Stimulated activated CD8-positive, alpha-beta memory T cell treated with anti-CD3 and anti-CD28 coated beads, Interleukin-4, amount 100 ng/mL, for 24 hours (primary cell): ENCODE measurements at regions not wholly inside any gene's neighbourhood (a gene's known extent, or its start where the extent isn't known, plus 50 kb on each side); places are given as distances from the start of the nearest gene placed in this dataset.

Source experiments
- DNase-seq: peaks from one replicate; pipeline ENCODE4 v3.0.0-alpha.2; 2020; ENCODE audit warnings: low read depth

DNA sequence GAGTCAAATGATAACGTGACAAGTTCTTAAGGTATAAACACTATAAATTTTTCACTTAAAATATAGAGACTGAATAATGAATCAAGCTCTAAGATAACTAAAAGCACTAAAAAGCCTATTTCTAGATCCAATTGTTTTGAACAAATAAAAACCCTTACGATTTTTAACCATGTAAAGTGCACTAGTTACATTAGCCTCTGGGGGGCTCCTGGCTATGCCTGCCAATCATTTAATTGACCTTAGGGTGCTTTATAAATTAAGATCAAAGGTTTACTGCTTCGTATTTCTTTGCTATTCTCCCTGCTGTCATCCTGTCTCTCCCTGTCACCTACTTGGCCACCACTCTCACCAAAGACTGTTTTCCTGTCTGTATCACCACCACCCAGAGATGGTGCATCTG is 133.4 kb downstream of the ESM1 start:
- DNase-seq, result no peak

DNA sequence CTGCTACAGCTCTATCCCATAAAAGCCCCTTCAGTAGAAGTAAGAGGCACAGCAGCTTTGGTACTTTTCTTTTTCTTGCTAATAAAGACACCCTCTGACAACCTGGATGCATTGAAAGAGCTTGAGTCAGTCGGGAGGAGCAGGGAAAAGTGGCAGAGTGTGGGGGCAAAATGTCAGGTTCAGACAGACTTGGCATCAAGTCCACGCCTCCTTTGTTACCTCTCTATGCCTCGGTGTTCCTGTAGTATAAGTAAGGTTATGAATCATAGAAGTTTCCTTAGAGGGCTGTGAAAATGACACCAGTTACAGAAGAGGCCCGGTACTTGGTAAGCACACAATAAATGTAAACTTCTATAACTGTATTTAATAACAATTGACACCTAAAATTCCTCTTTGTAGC is 133.9 kb downstream of the ESM1 start:
- no peak for DNase-seq

DNA sequence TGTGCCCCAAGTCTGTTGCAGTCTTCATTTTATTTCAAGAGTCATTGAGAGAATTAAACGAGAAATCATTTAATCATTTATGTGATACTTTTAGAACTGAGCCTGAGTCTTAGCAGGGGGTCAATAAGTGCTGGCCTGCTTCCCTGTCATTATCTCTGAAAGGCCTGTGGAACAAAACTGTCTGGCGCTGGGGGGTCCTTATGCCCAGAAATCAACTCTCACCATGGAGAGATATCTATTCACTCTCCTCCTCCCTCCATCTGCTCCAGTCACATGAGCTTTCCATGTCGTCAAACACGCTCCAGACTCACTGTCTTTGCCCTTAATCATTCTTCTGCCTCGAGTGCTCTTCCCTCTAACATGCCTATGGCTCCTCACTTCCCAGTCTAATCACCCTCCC is 136.8 kb downstream of the ESM1 start:
- no peak for DNase-seq

DNA sequence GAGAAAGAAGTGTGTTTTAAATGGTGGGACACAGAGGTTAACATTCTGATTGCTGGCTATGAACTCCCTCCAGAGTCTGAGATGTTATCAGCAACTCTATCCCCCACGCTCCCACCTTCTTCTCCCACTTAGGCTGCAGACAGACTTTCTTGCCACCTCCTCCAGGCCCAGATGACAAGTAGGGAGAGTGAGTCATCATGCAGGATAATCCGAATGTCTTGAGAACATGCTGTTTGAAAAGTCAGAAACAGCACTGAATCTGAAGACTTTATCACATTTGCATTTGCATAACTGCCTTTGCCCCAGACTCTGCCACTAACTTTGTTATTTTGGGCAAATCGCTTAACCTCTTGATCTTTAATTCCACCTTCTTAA is 139.8 kb downstream of the ESM1 start:
- no peak for DNase-seq

DNA sequence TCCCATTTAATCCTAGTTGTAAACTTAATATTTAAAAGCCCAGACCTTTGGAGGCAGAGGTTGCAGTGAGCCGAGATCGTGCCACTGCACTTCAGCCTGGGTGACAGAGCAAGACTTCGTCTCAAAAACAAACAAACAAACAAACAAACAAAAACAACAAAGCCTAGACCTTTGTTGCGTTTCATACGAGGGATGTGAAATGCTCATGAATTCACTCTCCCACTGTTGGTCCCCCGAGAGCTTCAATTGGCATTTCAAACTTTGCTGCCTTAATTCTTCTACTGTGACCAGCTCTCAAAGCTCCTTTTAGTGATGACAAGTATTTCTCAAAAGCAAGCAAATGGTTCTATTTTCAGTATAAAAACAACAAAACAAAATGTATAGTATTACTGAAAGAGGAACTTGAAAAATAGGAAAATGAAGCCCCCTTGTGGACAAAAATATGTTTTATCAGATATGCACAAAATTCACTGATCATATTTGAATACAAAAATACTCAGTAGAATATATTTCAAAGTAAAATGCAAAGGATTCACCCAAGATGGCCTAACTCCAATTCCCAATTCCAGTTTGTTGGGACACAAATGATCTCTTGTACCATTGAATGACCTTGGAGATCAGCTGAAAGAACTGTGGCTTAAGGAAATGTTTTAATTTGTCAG is 140.4 kb downstream of the ESM1 start:
- no peak for DNase-seq

DNA sequence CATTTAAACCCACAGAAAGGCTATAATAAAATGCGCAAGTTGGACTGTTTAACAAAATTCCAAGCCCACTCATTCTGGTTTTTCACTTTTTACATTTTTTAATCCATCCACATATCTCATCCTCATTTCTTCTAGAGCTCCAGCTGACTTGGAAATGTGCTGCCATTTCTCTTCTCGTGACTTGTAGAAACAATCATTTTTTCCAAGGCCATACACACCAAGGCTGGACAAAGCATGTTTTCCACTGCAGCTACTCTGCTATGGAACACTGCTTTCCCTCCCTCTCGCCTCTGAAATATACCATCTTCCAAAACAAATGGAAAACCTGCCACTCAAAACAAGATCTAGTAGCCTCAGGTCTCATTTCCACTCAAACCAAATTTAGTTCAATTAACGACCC is 141.1 kb downstream of the ESM1 start:
- DNase-seq, result no peak

DNA sequence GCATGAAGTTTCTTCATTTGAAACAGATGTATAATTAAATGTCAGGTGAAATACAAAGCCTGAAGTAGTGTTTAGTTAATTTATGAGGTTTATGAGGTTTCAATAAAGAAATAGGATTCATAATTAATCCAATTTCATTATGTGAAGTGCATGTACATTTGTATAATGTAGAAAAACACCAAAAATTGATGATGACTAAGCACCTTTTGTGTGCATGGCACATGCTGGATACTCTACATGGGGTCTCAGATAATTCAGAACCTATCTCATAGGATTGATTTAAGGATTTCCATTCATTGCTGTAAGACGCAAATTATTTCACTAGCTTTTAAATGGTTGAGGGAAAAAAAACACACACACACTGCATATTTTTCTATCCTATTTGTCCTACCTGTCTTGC is 143.9 kb downstream of the ESM1 start:
- DNase-seq, result no peak

DNA sequence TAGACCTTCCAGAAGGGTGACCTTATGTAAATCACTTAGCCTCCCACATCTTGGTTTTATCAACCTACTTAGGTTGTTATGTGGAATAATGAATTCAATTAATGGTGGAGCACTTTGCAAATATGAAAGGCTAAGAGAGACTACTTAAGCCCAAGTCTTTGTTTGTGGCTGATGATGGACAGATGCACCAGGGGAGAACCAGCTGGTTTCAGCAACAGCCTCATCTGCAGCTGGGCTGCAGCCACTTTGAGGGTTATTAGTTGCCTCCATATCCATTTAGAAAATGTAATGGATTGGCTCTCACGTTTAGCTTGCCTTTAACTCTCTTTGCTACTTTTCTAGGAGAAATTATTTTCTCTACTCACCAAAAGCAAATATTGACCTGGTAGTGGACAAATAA is 146.6 kb downstream of the ESM1 start:
- DNase-seq, result no peak

DNA sequence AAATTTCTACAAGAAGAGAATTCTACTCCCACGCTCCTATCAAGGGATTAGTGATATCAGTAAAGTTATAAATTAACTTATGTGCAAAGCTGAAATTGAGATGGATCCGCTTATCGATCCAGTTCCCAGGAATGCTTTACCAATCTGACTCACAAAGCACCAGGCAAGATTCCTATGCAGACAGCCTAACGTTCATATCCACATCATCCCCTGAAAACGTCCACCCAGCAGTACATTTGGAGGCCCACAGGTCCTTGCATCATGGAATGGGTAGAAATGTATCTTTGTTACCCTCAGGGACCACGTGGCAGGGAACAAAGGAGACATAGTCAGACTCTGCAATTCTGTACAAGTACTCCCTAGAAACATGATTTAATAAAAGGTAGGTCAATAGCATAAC is 147.4 kb downstream of the ESM1 start:
- no peak for DNase-seq

DNA sequence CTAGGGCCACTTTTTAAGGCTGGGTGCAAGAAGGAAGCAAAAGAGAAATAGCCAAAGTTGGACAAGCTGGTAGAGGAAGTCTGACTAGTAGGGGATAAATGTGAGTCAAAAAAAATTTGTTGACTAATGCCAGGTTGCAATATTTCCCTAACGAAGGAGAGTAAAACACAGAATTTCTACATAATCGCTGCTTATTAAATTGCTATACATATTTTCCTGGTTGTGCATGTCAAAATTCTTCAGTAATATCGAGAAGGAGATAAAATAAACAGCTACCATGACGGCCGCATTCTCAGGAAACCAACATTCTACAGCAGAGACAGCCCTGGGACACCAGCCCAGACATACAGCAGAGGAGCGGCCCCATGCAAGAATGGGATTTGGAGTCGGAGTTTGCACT is 148.3 kb downstream of the ESM1 start:
- DNase-seq, result no peak

DNA sequence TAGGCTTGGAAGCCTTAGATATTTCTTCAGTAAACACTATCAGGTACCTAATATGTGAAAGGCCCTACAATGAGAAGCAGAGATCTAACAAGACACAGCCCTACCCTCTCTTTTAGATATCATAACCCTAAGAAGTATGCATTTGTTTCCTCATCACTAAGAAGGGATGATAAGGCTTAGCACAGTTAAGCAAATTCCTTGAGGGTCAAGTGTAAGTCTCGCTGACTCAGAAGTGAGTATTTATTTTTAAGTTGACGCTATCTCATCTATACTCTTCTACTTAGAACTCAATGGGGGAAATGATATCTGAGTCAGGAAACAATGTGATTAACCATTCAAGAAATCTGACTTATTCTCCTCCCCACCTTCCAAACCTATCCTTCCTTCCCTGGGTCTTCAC is 149.7 kb downstream of the ESM1 start:
- DNase-seq, result no peak

DNA sequence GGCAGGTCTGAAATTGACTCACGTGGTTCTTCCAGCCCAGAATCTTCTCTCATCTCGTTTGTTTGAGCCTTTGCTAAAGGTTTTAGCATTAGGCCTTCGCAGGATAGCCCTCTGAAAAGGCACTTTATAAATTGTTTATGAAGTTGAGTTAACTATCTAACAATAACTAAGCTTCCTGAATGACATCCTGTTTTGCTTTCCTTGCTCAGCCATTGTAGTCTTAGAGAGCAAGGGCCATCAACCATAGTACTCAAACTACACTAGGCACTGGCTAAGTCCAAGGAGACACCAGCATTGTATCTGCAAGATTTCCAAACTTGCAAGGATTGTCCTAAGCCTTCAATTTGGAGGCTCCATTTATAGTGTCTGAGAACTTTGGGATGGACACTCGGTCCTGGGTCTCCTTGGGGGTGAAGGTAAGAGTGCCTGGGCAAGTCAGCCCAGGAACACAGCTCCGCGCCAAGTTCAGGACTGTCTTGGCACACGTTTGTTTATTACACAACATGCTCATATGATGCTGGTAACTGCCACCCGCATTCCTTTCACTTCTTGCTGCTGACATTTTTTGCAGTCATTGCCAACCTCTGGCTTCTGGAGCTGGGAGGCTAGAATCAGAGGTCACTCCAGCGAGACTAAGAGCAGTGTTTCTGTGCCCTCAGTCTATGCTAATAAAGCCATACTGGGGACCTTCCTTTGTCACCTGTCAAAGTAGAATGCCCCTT is 151.1 kb downstream of the ESM1 start:
- DNase-seq, result no peak

DNA sequence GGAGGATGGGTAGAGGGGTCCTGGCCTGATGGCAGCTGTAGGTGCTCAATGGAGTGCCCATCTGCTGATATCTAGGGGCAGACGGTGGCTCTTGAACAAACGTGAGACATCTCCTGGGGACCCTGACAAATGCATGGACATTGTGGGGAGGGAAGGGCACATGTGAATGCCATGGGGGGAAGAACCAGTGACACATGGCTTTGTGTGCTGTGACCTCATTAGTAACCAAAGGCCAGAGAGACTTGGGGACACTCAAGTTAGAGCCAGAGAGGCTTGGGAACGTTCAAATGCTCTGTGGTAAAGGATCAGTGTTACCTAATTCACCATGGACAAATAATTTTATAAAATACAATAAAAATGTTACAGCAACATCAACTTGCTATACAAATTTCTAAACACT is 151.8 kb downstream of the ESM1 start:
- no peak for DNase-seq

DNA sequence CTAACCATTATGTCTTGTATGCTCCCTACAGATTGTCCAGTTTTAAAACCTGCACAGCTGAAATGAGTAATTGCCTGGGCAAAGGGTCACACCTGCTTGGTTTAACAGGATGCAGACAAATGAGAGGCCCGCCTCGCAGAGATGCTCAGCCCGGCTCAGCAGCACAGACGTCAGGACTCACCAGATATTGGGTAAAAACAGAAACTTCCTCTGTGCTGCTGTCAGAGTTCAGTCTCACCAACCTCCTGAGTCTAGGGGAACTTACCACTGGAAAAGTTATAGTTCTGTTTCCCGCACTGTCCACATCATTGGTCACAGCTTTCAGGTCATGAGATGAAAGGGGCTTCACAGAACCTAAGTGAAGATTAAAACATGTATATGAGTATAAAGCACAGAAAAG is 152.5 kb downstream of the ESM1 start:
- DNase-seq, result no peak

DNA sequence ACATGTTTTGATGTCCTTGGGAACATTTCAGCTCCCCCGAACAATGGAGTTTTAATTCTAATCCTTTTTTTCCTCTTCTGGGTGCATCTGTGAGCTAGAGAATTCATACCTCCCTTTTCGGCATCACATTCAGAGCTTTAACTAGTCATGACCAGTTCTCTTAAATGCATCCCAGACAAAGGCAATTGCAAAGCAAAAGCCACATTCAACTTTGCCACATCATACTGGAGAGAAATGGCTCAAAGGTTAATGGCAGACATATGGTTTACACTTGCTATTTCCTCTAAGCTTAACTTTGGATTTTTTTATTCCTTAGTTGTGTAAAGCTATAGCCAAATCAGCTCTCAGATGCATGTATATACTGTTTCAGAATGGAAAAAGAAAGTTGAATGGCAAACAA is 153.3 kb downstream of the ESM1 start:
- no peak for DNase-seq

DNA sequence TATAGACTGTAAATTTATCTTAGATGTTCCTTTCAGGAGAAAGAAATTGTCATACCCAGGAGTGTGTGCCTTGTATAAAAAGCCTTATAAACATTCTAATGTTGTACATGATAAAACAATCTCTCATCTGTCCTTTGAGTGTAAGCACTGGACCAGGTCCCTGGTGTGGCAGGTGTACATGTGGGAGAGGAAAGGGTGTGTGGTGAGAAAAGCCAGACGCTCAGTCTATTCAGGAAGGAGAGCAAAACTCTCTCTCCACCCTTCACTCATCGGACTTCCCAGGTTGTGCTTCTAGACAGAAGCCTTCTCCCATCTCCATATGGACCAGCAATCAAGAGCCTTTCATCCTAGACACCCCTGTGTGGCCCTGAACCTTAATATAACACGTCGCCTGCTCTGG is 154.2 kb downstream of the ESM1 start:
- no peak for DNase-seq

DNA sequence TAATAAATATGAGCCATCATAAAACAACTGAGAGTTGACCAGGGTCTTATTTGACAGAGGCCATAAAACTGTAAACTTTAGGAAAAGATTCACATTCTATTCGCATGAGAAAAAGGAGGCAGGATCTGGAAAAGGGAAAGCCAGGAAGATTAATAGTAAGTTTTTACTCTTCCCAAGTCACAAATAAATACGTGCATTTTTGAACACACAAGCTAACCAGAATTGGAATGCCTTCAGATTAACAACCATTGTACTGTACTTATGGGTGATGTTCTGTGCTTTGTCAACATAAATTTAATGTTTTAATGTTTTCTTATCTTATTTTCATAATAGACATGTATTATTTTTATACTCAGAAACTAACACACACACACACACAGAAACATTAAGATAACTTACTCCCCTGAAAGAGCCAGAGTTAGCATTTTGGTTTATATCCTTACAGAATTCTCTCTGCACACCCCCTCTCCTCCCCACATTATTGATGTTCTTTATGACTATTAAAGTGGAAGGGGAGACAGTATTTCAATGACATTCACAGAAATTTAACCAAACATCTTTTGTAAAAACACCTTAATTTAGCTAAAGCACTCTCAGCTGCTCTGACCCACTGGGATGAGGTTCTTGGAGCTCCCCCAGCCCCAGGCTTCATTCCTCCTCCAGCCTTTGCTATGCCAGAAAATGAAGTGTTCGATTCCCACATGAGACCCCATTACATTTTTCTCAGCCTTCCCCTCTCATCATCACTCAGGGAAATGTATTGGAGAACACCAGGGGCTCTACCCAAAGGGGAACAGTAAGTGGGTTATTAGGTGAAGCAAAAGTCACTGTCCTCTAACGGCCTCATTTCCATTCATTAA is 155.5 kb downstream of the ESM1 start:
- no peak for DNase-seq

DNA sequence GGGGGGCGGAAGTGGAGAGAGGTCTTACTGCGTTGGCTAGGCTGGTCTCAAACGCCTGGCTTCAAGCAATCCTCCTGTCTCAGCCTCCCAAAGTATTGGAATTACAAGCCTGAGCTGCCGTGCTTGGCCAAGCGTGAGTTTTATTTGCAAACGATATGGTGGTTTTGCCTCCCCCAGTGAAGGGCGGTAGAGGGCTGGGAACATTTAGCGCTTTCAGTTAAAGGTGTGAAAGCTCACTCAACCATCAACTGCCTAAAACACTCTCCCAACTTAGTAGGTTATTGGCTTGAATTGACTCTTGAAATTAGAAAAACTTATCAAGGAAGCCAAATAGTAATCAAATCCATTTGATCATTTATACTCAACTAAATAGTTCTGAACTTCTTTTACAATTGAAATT is 156.3 kb downstream of the ESM1 start:
- DNase-seq, result no peak

DNA sequence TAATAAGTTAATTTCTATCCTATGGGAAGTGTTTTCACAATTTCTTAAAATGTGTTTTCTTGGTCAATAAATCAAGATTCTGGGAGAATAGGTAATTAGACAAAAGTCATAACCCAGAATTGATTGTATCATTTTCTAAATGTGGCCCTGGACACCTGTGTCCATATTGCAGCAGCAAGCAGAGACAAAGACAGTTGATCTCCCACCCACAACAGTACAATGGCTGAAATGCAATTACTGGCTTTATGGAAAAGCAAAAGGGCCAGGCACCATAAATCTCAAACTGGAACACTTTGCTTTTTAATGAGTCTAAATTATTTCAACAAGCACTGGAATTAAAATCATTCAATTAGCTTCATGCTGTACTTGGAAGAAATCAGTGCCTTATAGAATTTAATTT is 157.2 kb downstream of the ESM1 start:
- no peak for DNase-seq

DNA sequence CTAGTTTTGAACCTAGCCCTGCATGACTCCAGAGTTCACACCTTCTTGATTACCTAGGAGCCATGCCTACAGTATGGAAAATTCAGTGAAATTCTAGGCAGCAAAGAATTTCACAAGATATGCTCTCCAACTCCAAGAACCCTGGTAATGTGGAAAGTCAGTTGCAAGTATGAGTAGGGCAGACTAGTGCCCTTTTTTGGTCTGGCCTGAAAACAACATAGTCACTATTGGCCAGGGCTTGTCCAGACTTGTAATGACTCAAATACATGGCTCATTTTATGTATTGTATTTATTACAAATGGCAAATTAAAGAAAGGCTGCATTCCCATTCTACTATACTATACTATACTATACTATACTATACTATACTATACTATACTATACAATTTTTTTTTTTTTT is 160.4 kb downstream of the ESM1 start:
- no peak for DNase-seq

DNA sequence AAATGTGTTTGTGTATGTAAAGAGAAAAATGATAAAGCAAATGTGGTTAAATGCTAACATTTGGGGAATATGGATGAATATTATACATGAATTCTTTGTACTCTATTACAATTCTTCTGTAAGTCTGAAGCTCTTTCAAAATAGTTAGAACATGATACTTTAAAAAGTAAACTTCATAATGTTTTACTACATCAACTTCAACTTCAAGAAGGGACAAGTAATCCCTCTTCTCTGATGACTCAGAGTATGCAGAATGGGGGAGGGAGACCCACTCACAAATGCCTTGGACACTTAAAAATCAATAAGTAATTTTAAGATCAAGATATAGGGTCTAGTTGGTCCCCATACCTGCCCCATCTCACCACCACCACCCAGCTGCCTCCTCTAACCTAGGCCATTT is 162.4 kb downstream of the ESM1 start:
- no peak for DNase-seq

DNA sequence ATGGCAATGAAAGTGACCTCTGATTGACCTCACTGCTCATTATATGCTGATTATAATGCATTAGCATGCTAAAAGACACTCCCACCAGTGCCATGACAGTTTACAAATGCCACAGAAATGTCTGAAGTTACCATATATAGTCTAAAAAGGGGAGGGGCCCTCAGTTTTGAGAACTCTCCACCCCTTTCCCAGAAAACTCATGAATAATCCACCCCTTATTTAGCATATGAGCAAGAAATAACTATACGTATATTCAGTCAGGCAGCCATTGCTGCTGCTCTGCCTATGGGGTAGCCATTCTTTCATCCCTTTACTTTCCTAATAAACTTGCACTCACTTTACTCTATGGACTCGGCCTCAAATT is 163.1 kb downstream of the ESM1 start:
- no peak for DNase-seq
